H1 (cell line): ENCODE measurements at regions not wholly inside any gene's neighbourhood (a gene's known extent, or its start where the extent isn't known, plus 50 kb on each side); places are given as distances from the start of the nearest gene placed in this dataset.

ENCODE experiments used
- CTCF ChIA-PET: fragments of 300-600 bp; sonication (Branson Sonifier 250); formaldehyde crosslinking; loops from one replicate; lab custom pipeline; 2021; ENCODE audit not compliant: partially characterized antibody; lab: Charles Lee
- POLR2A ChIA-PET: fragments of 300-600 bp; sonication (Branson Sonifier 250); formaldehyde crosslinking; loops from one replicate; lab custom pipeline; 2021; ENCODE audit warnings: inconsistent platforms; ENCODE audit not compliant: partially characterized antibody; lab: Charles Lee
- DNase-seq, 2 experiments: peaks; one replicate each; pipeline versions ENCODE4 v3.0.0 to v3.0.0-alpha.2; 2010 to 2022; ENCODE audit warnings: low spot score in 2 of 2, low read depth in 1 of 2, mixed read lengths in 1 of 2
- FAIRE-seq: peaks from 2 replicates; lab custom pipeline; 2011; peaks lifted over from hg19 to GRCh38; lab: Jason Lieb, UNC
- H2AFZ ChIP-seq: 2 replicates; pipeline ENCODE4 v1.8.1; 2012; ENCODE audit warnings: low read length, inconsistent platforms
- H2AK5ac ChIP-seq: 2 replicates; pipeline ENCODE4 v1.6.1; 2013; ENCODE audit warnings: low read depth, low read length
- H2BK120ac ChIP-seq: replicated peaks from 2 replicates; pipeline ENCODE3; 2013; ENCODE audit warnings: low read depth, low read length, inconsistent platforms
- H2BK12ac ChIP-seq: 2 replicates; pipeline ENCODE4 v1.6.1; 2013; ENCODE audit warnings: low read depth, low read length
- H2BK15ac ChIP-seq: 2 replicates; pipeline ENCODE4 v1.6.1; 2013; ENCODE audit warnings: low read length
- H2BK20ac ChIP-seq: 2 replicates; pipeline ENCODE4 v1.6.1; 2013; ENCODE audit warnings: low read length
- H2BK5ac ChIP-seq: 2 replicates; pipeline ENCODE4 v1.6.1; 2013; ENCODE audit warnings: low read depth, low read length
- H3K14ac ChIP-seq: 2 replicates; pipeline ENCODE4 v1.6.1; 2013; ENCODE audit warnings: inconsistent platforms; ENCODE audit not compliant: insufficient read length
- H3K18ac ChIP-seq: 2 replicates; pipeline ENCODE4 v1.6.1; 2013; ENCODE audit warnings: low read length; ENCODE audit errors: extremely low read depth
- H3K23ac ChIP-seq: 2 replicates; pipeline ENCODE4 v1.6.1; 2013; ENCODE audit warnings: inconsistent platforms; ENCODE audit not compliant: insufficient read length
- H3K23me2 ChIP-seq: 2 replicates; pipeline ENCODE4 v1.6.1; 2013; ENCODE audit warnings: low read depth, low read length
- H3K27ac ChIP-seq: 2 replicates; pipeline ENCODE4 v1.6.1; 2011; ENCODE audit warnings: low read depth, low read length, inconsistent platforms
- H3K27me3 ChIP-seq, 4 experiments: replicated peaks in 1 of 4; 1 replicate in 1 of 4; 2 replicates in 3 of 4; pipeline versions ENCODE4 v1.6.1 to v1.8.1; 2011 to 2013; ENCODE audit warnings: low read length in 3 of 4, mild to moderate bottlenecking in 3 of 4, inconsistent platforms in 2 of 4, mixed read lengths in 2 of 4, moderate library complexity in 1 of 4; ENCODE audit not compliant: control insufficient read depth in 3 of 4, insufficient read depth in 3 of 4; ENCODE audit errors: extremely low read depth in 1 of 4
- H3K36me3 ChIP-seq, 4 experiments: 2 replicates each; pipeline versions ENCODE4 v1.6.1 to v1.8.1; 2011 to 2013; ENCODE audit warnings: mild to moderate bottlenecking in 4 of 4, low read length in 3 of 4, moderate library complexity in 2 of 4, control low read depth in 1 of 4, inconsistent platforms in 1 of 4; ENCODE audit not compliant: insufficient read depth in 4 of 4, control insufficient read depth in 2 of 4
- H3K4ac ChIP-seq: replicated peaks from 2 replicates; pipeline ENCODE3; 2013; ENCODE audit warnings: low read length, low read depth, mixed read lengths, inconsistent platforms; ENCODE audit not compliant: insufficient read length
- H3K4me1 ChIP-seq, 4 experiments: replicated peaks in 1 of 4; 1 replicate in 1 of 4; 2 replicates in 3 of 4; pipeline versions ENCODE4 v1.6.1 to v1.8.1; 2011 to 2013; ENCODE audit warnings: low read length in 3 of 4, inconsistent platforms in 2 of 4, mixed read lengths in 1 of 4; ENCODE audit not compliant: insufficient read depth in 4 of 4, control insufficient read depth in 3 of 4
- H3K4me2 ChIP-seq, 2 experiments: 2 replicates each; pipeline versions ENCODE4 v1.6.1 to v1.8.1; 2011 to 2013; ENCODE audit warnings: low read depth in 2 of 2, low read length in 2 of 2, control low read depth in 1 of 2, inconsistent platforms in 1 of 2, mild to moderate bottlenecking in 1 of 2; ENCODE audit not compliant: insufficient read depth in 1 of 2
- H3K4me3 ChIP-seq, 4 experiments: fragments of 200-600, 300-600 bp in 1 of 4; sonication (generic), shearing (Covaris generic), sonication (Bioruptor Twin) in 1 of 4; 2 replicates each; pipeline versions ENCODE4 v1.5.1 to v1.8.1; 2011 to 2016; ENCODE audit warnings: low read length in 4 of 4, low read depth in 3 of 4, control low read depth in 2 of 4, inconsistent platforms in 2 of 4, mild to moderate bottlenecking in 2 of 4, mixed read lengths in 1 of 4, moderate library complexity in 1 of 4; ENCODE audit not compliant: insufficient read depth in 2 of 4; ENCODE audit errors: extremely low read depth in 1 of 4
- H3K56ac ChIP-seq: replicated peaks from 2 replicates; pipeline ENCODE3; 2013; ENCODE audit warnings: low read depth, mild to moderate bottlenecking, mixed read lengths, low read length, inconsistent platforms; ENCODE audit not compliant: insufficient read length
- H3K79me1 ChIP-seq: 2 replicates; pipeline ENCODE4 v1.6.1; 2013; ENCODE audit warnings: low read depth, low read length, control low read depth
- H3K79me2 ChIP-seq, 2 experiments: 2 replicates each; pipeline versions ENCODE4 v1.6.1 to v1.8.1; 2012 to 2013; ENCODE audit warnings: low read length in 2 of 2, mild to moderate bottlenecking in 2 of 2, inconsistent platforms in 1 of 2; ENCODE audit not compliant: insufficient read depth in 2 of 2, control insufficient read depth in 1 of 2
- H3K9ac ChIP-seq, 4 experiments: replicated peaks in 1 of 4; 1 replicate in 1 of 4; 2 replicates in 3 of 4; pipeline versions ENCODE4 v1.6.1 to v1.8.1; 2011 to 2013; ENCODE audit warnings: low read depth in 3 of 4, low read length in 3 of 4, control low read depth in 2 of 4, mild to moderate bottlenecking in 2 of 4, moderate library complexity in 2 of 4, inconsistent platforms in 1 of 4; ENCODE audit errors: extremely low read depth in 1 of 4
- H3K9me3 ChIP-seq, 2 experiments: 2 replicates each; pipeline versions ENCODE4 v1.6.1 to v1.8.1; 2012 to 2013; ENCODE audit warnings: mild to moderate bottlenecking in 2 of 2, moderate library complexity in 2 of 2, control low read depth in 1 of 2, inconsistent platforms in 1 of 2, low read depth in 1 of 2, low read length in 1 of 2, mixed read lengths in 1 of 2; ENCODE audit not compliant: insufficient read depth in 2 of 2
- H4K20me1 ChIP-seq, 2 experiments: replicated peaks in 1 of 2; 2 replicates each; pipeline versions ENCODE3 to v1.8.1; 2011 to 2013; ENCODE audit warnings: inconsistent platforms in 2 of 2, low read length in 2 of 2, mild to moderate bottlenecking in 1 of 2; ENCODE audit not compliant: insufficient read depth in 2 of 2, control insufficient read depth in 1 of 2
- H4K5ac ChIP-seq: 2 replicates; pipeline ENCODE4 v1.6.1; 2013; ENCODE audit warnings: low read length, low read depth, mixed read lengths, inconsistent platforms; ENCODE audit not compliant: insufficient read length
- H4K8ac ChIP-seq: 2 replicates; pipeline ENCODE4 v1.8.0; 2013; ENCODE audit warnings: mild to moderate bottlenecking, moderate library complexity, low read length, inconsistent platforms; ENCODE audit not compliant: insufficient read depth; ENCODE audit errors: extremely low read depth
- H4K91ac ChIP-seq: replicated peaks from 2 replicates; pipeline ENCODE3; 2013; ENCODE audit warnings: low read length, mixed read lengths, inconsistent platforms; ENCODE audit not compliant: insufficient read length
- ATF2 ChIP-seq: IDR thresholded peaks from 2 replicates; pipeline ENCODE4 v1.6.1; 2012; ENCODE audit warnings: low read length, inconsistent platforms
- BRCA1 ChIP-seq: IDR thresholded peaks from 2 replicates; pipeline ENCODE4 v1.6.1; 2012; ENCODE audit warnings: low read depth, low read length, improper control_type of control experiment
- CBX5 ChIP-seq: fragments of 300-800, 300-1000 bp; sonication (generic); IDR thresholded peaks from 2 replicates; pipeline ENCODE4 v1.7.1; 2016; ENCODE audit warnings: antibody characterized with exemption, low read length, low read depth
- CREB1 ChIP-seq: IDR thresholded peaks from 2 replicates; pipeline ENCODE4 v1.6.1; 2012; ENCODE audit warnings: inconsistent platforms
- EP300 ChIP-seq, 2 experiments: IDR thresholded peaks; 1 replicate in 1 of 2; 2 replicates in 1 of 2; pipeline ENCODE4 v1.6.1; 2011 to 2012; ENCODE audit warnings: low read depth in 2 of 2, low read length in 2 of 2, mild to moderate bottlenecking in 2 of 2, borderline replicate concordance in 1 of 2, inconsistent platforms in 1 of 2, moderate library complexity in 1 of 2
- GTF2F1 ChIP-seq: IDR thresholded peaks from 2 replicates; pipeline ENCODE4 v1.6.1; 2012; ENCODE audit warnings: low read depth, low read length, improper control_type of control experiment, borderline replicate concordance
- MAX ChIP-seq: IDR thresholded peaks from 2 replicates; pipeline ENCODE4 v1.6.1; 2012; ENCODE audit warnings: inconsistent platforms
- NRF1 ChIP-seq: IDR thresholded peaks from 2 replicates; pipeline ENCODE4 v1.6.1; 2011; ENCODE audit warnings: mild to moderate bottlenecking, low read depth, low read length, improper control_type of control experiment
- PHF8 ChIP-seq: fragments of 200-600 bp; sonication (generic); conservative IDR thresholded peaks from 2 replicates; pipeline ENCODE4 v1.7.1; 2012; ENCODE audit warnings: low read depth, mild to moderate bottlenecking, inconsistent platforms, low read length, moderate library complexity
- RXRA ChIP-seq: IDR thresholded peaks from 2 replicates; pipeline ENCODE4 v1.6.1; 2011; ENCODE audit warnings: low read depth, mild to moderate bottlenecking, low read length, moderate library complexity; ENCODE audit not compliant: insufficient read depth
- ZNF274 ChIP-seq: IDR thresholded peaks from 2 replicates; pipeline ENCODE4 v1.7.0; 2012; ENCODE audit warnings: low read length, borderline replicate concordance; ENCODE audit errors: extremely low read depth
- WGBS, 2 experiments: shearing (Covaris generic) in 1 of 2; methylation state at CpG; one replicate each; pipeline versions ENCODE4 v1.1.6 to v1.1.7; 2013 to 2015; ENCODE audit warnings: low lambda C conversion rate in 2 of 2, mixed read lengths in 2 of 2, inconsistent platforms in 1 of 2, low coverage in 1 of 2, missing lambda C conversion rate in 1 of 2; ENCODE audit not compliant: insufficient replicate concordance in 2 of 2, insufficient coverage in 1 of 2, insufficient read length in 1 of 2; ENCODE audit errors: extremely low coverage in 1 of 2, missing lambda C conversion rate in 1 of 2; 5-methylcytosine and 5-hydroxymethylcytosine counted together

DNA sequence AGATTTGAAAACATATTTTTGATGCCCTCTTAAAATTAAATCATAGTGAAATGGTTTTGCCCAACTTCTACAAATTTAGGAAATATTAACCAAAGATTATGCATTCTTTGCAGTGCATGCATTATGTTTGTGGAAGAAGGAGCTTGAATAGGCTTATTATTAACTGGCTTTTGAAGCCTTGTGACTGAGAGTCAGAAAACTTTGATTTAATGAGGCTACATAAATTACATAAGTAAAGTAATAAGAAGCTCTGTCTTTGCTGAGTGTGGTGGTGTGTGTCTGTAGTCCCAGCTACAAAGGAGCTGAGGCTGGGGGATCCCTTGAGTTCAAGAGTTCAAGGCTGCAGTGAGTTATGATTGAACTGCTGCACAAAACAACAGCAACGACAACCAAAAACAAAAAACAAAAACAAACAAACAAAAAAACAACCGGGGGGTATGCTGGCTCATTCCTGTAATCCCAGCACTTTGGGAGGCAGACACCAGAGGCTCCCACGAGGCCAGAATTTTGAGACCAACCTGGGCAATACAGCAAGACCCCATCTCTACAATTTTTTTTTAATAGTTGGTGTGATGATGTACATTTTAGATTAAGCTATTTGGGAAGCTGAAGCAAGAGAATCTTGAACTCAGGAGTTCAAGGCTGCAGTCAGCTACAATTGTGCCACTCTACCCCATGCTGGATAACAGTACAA is 57.0 kb upstream of the LRRTM4 start:
- no peak overlapping the region for H2BK12ac ChIP-seq
- H3K4me2 ChIP-seq, result no peak overlapping the region
- no peak overlapping the region for H3K4me3 ChIP-seq
- no peak overlapping the region for H2BK20ac ChIP-seq
- H2BK15ac ChIP-seq, result no peak overlapping the region
- POLR2A ChIA-PET, result interaction anchor here (0.7 kb wide), 1 partner anchor 51 kb away, joined by 3 read pairs; no protein-coding TSS in a partner anchor
- no peak overlapping the region for H3K4ac ChIP-seq
- no peak overlapping the region for H2BK5ac ChIP-seq
- FAIRE-seq (no peak), DNase-seq (no peak)
- 89% methylated on average over 3 of the region's 3 CpGs; no CpG with 5 or more reads in 1 of the 2 experiments for WGBS, 2 experiments
- H4K5ac ChIP-seq, result no peak overlapping the region
- no peaks in the 10 kb centered on the region; a peak in 1 of 8 replicates for H3K36me3 ChIP-seq
- H3K56ac ChIP-seq, result no peak overlapping the region
- H4K20me1 ChIP-seq, result no peaks in the 10 kb centered on the region
- no peaks in the 10 kb centered on the region; the same call in 1 of the 2 replicates for H3K79me1 ChIP-seq
- H3K4me1 ChIP-seq, result no peaks in the 10 kb centered on the region
- H3K27me3 ChIP-seq, result no peaks in the 10 kb centered on the region
- no peaks in the 10 kb centered on the region; a peak in 1 of 4 replicates for H3K9me3 ChIP-seq
- no peak overlapping the region for H2BK120ac ChIP-seq
- H4K91ac ChIP-seq, result no peak overlapping the region
- no peak overlapping the region for H3K27ac ChIP-seq
- no peak overlapping the region for H2AK5ac ChIP-seq
- no peak overlapping the region for H3K18ac ChIP-seq
- no peak overlapping the region for H3K14ac ChIP-seq
- no peaks in the 10 kb centered on the region; the same call in 1 of the 2 replicates for H3K23me2 ChIP-seq
- H2AFZ ChIP-seq, result no peak overlapping the region
- no peaks in the 10 kb centered on the region for H3K79me2 ChIP-seq
- no peak overlapping the region for H3K23ac ChIP-seq
- H3K9ac ChIP-seq, result no peak overlapping the region
- H4K8ac ChIP-seq, result no peak overlapping the region
- CTCF ChIA-PET, result no interaction called here
- no peak for TF ChIP-seq CBX5
- TF ChIP-seq CREB1, result no peak
- no peak for TF ChIP-seq RXRA
- no peak for TF ChIP-seq GTF2F1
- TF ChIP-seq ZNF274, result no peak
- no peak for TF ChIP-seq BRCA1
- no peak for TF ChIP-seq PHF8
- TF ChIP-seq EP300 (IDR thresholded peaks at IDR 0.05; ENCODE audit: borderline replicate concordance in 1 of 2, low read depth in 2 of 2, low read length in 2 of 2), result no peak
- no peak for TF ChIP-seq NRF1
- TF ChIP-seq MAX, result no peak
- TF ChIP-seq ATF2, result no peak
